Inferior parietal cortex (tissue), 1 donor: ENCODE measurements at regions not wholly inside any gene's neighbourhood (a gene's known extent, or its start where the extent isn't known, plus 50 kb on each side); places are given as distances from the start of the nearest gene placed in this dataset.
"Not testable (repeated sequence)": the region's sequence is repeated elsewhere in the genome, so short reads cannot be mapped to it uniquely, and the experiment has no call there.

Experiments used
- DNase-seq: peaks from one replicate; pipeline ENCODE4 v3.0.0-alpha.2; 2016; ENCODE audit errors: extremely low spot score

DNA sequence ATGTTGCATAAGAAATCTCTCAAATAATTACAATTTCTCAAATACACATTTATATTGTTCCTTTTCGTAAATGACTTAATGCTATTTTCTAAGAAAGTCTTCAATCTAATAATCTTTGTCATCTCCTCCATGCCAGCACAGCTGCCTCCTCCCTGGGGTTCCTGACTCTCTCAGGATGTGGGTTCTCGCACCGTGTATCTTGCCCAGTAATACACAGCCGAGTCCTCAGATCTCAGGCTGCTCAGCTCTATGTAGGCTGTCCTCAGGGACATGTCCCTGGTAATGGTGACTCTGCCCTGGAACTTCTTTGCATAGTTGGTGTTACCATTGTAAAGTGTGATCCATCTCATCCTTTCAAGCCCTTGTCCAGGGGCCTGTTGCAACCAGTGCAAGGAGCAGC lies 1177.3 kb downstream of the TMEM121 start:
- not testable (repeated sequence) for DNase-seq

DNA sequence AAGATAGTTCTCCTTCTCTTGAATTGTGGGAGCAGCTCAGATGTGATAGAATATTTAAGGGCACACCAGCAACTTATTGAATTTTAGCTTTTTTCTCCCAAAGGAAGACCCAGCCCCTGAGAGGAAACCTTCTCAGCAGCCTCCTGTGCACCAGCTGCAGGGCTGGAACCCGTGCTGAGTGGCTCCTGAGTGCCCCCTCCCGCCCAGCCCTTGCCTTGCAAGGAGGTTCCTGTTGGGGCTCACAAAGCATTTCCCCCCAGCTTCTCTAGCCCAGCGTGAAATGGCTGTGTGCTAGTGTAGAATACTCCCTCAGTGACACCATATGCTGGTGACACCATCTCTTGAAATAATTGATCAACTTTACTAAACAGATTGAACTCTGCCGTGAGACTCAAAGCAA lies 1180.1 kb downstream of the TMEM121 start:
- not testable (repeated sequence) for DNase-seq

DNA sequence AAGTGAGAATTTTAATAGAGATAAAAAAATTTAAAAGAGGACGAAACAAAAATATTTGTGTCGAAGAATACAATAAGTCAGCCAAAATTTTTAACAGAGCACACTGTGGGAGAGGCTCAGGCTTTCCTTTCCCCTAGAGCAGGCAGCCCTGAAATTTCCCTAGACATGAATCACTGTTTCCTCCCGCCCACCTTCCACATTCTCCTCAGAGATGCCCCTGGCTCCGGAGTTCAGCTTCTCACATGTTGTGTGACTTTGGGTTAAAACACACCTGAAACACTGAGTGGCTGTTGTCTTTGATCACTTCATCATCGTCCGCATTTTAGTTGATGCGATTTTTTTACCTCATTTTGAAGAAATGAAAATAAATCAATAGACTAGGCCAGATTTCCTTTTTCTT lies 1183.8 kb downstream of the TMEM121 start:
- DNase-seq = not testable (repeated sequence)

DNA sequence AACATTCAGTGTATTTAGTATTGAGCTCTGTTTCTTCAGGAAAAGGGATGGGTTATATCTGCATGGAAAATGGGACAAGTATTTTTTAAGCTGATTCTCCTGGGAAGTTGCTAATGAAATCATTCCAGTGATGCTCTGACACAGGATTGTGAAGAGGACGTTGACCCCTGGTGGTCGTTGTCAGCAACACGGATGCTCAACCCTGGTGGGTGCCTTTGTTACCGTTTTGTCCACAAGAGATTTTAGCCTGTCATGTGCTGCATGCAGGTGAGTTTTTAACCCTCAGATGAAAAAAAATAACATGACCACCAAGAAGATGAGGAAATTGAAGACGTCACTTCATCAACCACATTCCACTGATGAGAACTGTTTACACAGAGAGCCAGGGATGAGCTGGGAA lies 1186.1 kb downstream of the TMEM121 start:
- DNase-seq = not testable (repeated sequence)

DNA sequence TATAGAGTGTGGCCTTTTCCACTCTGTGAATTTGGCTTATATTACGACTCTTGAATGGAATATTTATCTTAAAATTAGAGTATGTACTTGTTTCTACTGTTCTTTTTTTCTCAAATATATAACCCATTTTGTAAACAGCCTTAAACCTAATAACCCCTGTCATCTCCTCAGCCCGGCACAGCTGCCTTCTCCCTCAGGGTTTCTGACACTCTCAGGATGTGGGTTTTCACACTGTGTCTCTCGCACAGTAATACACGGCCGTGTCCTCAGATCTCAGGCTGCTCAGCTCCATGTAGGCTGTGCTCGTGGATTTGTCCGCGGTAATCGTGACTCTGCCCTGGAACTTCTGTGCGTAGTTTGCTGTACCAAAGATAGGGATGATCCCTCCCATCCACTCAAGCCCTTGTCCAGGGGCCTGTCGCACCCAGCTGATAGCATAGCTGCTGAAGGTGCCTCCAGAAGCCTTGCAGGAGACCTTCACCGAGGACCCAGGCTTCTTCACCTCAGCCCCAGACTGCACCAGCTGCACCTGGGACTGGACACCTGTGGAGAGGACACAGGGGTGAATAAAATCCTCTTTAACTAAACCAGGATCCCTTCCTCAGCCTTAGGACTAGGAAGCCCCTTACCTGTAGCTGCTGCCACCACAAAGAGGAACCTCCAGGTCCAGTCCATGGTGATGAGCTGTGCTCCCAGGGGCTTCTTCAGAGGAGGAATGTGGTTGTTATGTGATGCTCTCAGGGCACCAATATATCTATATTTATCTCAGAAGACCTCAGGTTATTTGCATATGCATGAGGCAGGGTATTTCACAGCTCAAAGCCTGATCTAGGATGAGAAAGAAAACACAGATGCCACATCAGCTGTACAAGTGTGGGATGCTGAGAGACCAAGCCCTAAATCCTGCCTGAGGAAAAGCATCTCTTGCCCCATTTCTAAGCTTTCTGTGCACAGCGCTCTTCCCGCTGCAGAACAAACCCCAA lies 1188.4 kb downstream of the TMEM121 start:
- not testable (repeated sequence) for DNase-seq

DNA sequence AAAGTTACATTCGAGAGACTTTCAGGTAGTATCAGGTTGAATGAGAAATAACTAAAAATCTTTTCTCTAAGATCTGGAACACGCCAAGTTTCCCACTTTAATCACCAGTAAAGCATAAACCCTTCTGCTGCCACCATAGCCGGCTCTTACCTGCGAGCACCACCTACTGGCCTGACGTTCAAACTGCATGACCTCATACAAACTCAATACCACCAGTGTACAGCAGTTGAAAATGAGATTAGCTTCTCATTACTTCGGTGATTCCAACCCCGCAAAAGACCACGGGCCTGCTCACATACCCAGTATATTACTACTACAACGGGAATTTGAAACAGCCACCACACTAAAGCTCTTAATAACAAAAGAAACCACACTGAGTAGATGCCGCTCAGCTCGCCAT lies 1191.2 kb downstream of the TMEM121 start:
- DNase-seq = not testable (repeated sequence)

DNA sequence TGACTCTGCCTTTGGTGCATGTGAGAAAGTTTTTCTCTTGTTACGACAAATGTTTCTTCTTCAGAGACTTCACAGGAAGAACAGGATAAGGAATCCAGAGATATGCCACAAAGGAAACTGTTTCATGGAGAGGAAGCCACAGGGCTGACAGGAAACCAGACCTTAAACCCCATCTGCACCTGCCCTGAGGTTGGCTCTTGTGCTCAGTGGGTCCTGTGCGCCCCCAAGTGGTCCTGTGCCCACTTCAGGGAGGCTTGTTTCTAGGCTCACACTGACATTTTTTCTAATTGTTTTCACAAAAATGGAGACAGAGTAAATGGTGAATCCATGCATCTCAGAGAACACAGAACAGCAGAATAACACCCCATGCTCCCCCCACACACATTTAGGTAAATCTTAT lies 1193.5 kb downstream of the TMEM121 start:
- DNase-seq = not testable (repeated sequence)

DNA sequence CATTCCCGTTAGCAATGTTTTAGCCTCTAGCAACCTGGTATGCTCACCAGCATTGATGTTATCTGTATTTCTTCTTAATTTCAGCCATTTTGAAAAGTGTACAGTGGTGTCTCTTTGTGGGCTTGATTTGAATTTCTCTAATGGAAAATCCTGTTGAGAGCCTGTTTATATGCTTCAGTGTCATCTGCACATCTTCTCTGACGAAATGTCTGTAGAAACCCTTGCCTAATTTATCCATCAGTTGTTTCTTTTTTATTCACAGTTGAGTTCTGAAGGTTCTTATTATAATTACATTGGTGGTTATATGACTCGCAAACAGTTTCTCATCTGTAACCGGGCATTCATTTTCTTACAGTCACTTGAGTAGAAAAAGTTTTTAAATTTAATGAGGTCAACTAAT lies 1195.5 kb downstream of the TMEM121 start:
- not testable (repeated sequence) for DNase-seq

DNA sequence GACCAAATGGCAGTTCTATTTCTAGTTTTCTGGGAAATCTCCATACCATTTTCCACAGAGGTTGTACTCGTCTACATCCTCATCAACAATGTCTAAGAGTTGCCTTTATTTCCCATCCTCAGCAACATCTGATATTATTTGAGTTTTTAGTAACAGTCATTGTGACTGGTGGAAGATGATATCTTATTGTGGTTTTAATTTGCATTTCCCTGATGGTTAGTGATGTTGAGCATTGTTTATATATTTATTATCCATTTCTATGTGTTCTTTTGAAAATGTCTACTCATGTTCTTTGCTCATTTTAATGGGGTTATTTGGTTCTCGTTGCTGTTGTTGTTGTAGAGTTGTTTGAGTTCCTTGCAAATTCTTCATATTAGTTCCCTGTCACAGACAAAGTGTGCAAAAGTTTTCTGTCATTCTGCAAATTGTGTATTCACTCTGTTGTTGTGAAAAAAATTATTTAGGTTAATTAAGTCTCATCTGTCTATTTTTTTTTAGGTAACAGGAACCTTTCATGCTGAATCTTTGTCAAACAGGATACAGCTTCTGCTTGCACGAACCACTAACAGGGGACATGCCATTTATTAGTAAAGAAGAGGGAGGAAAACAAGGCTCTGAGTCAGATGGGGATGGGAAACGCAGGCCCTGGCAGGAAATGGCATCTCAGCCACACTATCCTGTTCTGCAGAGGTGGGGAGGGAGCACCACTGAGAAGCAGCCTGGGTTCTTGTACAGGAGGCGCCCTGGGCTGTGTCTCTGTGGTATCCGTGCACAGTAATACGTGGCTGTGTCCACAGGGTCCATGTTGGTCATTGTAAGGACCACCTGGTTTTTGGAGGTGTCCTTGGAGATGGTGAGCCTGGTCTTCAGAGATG lies 1196.7 kb downstream of the TMEM121 start:
- not testable (repeated sequence) for DNase-seq

DNA sequence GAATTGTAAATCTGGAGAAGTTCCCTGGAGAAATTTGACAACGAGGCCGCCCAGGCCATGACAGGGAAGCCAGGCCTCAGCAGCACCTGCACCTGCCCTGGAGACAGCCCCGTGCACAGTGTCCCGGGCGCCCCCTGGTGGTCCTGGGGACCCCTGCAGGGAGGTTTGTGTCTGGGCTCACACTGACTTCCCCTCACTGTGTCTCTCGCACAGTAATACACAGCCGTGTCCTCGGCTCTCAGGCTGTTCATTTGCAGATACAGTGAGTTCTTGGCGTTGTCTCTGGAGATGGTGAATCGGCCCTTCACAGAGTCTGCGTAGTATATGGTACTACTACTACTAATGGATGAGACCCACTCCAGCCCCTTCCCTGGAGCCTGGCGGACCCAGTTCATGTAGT lies 1201.6 kb downstream of the TMEM121 start:
- not testable (repeated sequence) for DNase-seq

DNA sequence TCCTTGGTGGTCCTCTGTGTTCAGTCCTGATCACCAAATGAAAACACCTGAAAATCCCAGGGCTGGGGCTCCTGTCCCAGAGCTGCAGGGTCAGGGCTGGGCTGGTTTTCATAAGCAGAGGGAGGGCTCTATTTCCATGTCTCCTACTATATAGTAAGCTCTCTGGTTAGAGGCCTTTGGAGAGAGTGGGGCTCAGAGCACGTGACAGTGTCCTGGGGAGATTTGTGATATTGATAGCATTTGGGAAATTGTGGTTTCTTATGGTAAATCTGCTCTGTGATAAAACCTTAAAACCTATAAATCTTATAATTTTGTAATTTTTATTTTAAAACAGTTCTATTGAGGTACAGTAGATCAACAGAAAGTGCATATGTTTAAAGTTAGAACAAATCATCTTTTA lies 1202.2 kb downstream of the TMEM121 start:
- no peak for DNase-seq

DNA sequence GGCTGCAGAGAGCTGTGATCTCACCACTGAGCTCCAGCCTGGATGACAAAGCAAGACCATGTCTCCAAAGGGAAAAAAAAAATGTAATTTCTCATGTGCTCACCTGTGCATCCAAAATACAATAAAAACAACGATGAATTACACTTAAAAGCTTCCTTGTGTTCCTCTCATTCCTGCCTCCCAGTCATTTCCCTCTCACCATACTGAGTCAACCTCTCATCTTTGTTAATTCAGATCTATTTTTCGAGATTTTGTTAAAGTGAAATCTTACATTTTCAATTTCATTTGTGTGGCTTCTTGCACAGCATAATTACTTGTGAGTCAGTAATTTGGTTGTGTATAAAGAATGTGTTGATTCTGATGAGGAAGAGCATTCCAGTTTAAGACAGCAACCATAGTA lies 1203.2 kb downstream of the TMEM121 start:
- DNase-seq = no peak

DNA sequence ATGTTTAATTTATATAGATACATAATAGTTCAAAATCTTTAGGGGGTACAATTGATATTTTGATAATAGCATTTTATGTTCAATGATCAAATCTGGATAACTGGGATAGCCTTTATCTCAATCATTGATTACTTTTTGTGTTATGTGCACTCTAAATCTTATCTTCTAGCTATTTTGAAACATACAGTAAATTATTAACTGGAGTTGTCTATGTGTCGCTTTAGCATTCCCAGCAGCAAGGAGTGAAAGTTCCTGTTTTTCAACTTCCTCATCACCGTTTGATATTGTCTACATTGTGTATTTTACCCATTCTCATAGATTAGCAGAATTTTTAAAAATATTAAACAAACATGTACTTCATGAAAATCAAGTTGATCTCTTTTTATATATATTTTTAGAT lies 1207.4 kb downstream of the TMEM121 start:
- DNase-seq = no peak

DNA sequence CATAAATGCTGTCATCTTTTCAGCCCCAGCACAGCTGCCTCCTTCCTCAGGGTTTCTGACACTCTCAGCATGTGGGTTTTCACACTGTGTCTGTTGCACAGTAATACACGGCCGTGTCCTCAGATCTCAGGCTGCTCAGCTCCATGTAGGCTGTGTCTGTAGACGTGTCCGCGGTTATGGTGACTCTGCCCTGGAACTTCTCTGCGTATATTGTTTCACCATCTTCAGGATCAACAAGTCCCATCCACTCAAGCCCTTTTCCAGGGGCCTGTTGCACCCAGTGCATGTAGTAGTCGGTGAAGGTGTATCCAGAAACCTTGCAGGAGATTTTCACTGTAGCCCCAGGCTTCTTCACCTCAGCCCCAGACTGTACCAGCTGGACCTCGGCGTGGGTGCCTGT lies 1210.6 kb downstream of the TMEM121 start:
- no peak for DNase-seq

DNA sequence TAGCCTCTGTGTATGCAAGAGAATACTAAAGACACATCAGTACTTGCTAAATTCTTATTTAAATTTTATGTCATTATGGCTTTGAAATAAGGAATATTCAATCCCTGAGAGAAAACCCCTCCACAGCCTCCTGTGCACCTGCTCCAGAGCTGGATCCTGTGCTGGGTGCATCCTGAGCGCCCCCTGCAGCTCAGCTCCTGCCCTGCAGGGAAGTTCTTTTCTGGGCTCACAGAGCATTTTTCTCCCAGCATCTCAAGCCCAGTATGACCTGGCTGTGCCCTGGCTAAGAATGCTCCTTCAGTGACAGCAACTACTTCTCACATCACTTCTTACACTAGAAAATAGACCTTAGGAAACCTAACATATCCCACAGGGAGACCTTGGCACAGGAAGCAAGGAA lies 1211.7 kb downstream of the TMEM121 start:
- DNase-seq = no peak

DNA sequence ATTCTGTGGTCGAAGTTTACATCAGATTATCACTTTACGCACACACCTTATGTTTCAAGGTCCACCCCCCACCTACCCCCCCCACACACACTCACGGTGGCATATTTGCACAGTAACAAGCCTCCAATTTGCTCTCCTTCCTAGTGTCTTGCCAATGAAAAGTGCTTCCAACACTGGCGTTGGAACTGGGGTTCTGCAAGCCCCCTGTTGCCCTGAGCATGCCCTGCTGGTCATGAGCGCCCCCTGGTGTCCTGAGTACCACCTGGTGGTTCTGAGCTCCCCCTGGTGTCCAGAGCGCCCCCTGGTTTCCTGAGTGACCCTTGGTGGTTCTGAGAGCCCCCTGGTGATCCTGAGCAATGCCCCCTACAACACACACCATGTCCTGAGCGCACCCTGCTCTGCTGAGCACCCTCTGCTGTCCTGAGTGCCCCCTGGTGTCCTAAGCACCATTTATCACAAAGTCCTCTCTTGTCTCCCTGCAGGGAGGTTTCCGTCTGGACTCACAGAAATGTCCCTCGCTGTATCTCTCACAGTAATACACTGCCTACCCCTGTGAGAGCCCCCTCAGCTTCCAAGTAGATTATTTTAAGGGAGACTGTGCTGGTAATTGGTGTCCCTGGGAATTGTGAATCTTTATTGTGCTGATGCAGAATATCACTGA lies 1212.3 kb downstream of the TMEM121 start:
- not testable (repeated sequence) for DNase-seq

DNA sequence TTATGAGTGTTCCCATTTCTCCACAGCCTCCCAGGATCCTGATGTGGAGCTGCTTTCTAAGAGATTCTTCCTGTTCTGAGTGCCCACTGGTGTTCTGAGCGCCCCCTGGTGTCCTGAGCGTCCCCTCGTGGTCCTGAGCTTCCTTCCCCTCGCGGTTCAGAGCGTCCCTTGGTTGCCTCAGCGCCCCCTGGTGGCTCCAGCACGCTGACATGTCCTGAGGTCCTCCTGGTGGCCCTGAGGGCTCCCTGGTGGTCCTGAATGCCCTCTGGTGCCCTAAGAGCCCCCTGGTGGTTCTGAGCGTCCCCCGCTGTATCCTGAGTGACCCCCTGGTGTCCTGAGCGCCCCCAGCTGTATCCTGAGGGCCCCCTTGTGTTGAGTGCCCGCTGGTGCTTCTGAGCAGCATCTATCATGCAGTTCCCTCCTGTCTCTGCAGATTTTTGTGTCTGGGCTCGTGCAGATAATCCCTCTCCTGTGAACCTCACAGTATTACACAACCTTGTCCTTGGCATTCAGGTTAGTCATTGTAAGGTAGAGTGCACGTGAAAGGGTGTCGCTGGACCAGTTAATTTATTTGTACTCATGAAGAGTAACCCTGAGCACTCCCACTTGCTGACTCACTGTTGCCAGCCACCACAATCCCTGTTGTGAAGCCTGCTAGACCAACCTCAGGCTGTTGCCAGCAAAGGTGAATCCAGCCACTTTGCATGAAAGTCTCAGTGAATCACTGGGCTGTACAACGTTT lies 1214.9 kb downstream of the TMEM121 start:
- DNase-seq = not testable (repeated sequence)

DNA sequence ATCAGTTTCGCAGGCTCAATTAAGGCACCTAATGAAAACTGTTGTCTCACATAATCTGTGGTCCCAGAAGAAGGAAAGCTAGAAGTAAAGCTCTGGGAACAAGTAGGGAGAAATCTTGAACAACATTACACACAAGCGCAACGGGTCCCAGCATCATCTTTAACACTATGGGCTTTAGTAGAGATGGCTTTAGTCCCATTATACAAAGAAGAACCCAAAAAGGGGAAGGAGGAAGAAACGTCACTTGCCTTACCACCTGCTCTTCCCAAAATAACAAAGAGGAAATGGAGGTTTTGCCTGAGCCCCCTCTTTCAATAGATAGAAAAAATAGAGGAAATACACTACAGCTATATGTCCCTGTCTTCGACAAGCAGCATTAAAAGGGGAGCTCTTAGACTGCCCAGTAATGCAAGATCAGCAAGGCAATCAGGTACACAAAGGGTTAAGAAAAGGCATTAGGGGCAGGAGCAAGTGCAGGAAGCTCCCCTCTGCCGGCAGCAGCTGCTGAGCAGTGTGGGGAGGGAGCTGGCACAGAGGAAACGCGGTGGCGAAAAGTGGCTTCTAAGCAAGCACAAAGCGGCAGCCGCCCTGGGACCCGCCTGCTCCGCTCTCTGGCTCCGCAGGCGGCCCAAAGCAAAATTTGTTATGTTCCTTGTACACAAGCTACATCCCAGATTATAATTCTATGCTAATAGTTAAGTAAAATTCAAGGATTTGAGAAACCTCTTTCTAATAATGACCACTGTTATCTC lies 1218.8 kb downstream of the TMEM121 start:
- not testable (repeated sequence) for DNase-seq

DNA sequence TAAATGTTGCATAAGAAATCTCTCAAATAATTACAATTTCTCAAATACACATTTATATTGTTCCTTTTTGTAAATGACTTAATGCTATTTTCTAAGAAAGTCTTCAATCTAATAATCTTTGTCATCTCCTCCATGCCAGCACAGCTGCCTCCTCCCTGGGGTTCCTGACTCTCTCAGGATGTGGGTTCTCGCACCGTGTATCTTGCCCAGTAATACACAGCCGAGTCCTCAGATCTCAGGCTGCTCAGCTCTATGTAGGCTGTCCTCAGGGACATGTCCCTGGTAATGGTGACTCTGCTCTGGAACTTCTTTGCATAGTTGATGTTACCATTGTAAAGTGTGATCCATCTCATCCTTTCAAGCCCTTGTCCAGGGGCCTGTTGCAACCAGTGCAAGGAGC lies 1223.7 kb downstream of the TMEM121 start:
- not testable (repeated sequence) for DNase-seq

DNA sequence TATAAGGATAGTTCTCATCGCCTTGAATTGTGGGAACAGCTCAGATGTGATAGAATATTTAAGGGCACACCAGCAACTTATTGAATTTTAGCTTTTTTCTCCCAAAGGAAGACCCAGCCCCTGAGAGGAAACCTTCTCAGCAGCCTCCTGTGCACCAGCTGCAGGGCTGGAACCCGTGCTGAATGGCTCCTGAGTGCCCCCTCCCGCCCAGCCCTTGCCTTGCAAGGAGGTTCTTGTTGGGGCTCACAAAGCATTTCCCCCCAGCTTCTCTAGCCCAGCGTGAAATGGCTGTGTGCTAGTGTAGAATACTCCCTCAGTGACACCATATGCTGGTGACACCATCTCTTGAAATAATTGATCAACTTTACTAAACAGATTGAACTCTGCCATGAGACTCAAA lies 1227.4 kb downstream of the TMEM121 start:
- not testable (repeated sequence) for DNase-seq
